Fibroblast of the aortic adventitia (primary cell): ENCODE measurements at regions not wholly inside any gene's neighbourhood (a gene's known extent, or its start where the extent isn't known, plus 50 kb on each side); places are given as distances from the start of the nearest gene placed in this dataset.

ENCODE experiments used
- DNase-seq: peaks from one replicate; pipeline ENCODE4 v3.0.0-alpha.2; 2010; ENCODE audit warnings: low read depth
- H3K4me3 ChIP-seq: 2 replicates; pipeline ENCODE4 v1.5.1; 2011; ENCODE audit warnings: low read depth, mild to moderate bottlenecking, control low read depth, low read length, moderate library complexity
- TF ChIP-seq, protein P1 (sequence below): IDR thresholded peaks from 2 replicates; pipeline ENCODE4 v1.5.1; 2011; ENCODE audit warnings: mild to moderate bottlenecking, low read length, control low read depth, inconsistent platforms; ENCODE audit not compliant: insufficient read depth

DNA sequence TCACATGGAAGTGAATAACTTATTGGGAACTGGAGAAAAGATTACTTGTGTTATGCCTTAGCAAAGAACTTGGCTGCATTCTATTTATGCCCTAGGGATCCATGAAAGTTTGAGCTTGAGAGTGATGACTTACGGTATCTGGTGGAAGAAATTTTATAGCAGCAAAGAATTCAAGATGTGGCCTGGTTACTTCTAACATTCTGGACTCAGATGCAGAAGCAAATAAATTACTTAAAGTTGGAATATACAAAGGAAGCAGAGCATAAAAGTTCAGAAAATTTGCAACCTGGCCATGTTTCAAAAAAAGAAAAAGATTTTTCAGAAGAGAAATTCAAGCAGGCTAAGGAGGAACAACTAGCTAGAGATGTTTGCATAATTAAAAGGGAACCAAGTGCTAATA lies 252.3 kb upstream of the WDFY3 start:
- no peak for DNase-seq
- H3K4me3 ChIP-seq, result no peak overlapping the region
- TF ChIP-seq, protein P1, sequence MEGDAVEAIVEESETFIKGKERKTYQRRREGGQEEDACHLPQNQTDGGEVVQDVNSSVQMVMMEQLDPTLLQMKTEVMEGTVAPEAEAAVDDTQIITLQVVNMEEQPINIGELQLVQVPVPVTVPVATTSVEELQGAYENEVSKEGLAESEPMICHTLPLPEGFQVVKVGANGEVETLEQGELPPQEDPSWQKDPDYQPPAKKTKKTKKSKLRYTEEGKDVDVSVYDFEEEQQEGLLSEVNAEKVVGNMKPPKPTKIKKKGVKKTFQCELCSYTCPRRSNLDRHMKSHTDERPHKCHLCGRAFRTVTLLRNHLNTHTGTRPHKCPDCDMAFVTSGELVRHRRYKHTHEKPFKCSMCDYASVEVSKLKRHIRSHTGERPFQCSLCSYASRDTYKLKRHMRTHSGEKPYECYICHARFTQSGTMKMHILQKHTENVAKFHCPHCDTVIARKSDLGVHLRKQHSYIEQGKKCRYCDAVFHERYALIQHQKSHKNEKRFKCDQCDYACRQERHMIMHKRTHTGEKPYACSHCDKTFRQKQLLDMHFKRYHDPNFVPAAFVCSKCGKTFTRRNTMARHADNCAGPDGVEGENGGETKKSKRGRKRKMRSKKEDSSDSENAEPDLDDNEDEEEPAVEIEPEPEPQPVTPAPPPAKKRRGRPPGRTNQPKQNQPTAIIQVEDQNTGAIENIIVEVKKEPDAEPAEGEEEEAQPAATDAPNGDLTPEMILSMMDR, result no peak

DNA sequence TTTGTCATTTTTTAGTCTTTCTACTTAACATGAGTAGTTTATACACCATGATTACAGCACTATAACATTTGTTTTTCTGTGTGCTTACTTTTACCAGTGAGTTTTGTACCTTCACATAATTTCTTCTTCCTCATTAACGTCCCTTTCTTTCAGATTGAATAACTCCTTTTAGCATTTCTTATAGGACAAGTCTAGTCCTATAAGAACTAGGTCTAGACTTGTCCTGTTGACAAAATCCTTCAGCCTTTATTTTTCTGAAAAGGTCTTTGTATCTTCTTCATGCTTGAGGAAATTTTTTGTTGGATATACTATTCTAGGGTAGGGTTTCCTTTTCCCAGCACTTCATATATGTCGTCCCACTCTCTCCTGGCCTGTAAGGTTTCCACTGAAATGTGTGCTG lies 253.3 kb upstream of the ARHGAP24 start:
- H3K4me3 ChIP-seq, result no peak overlapping the region
- TF ChIP-seq, protein P1, result no peak
- no peak for DNase-seq

- TF ChIP-seq, protein P1, result no peak
- H3K4me3 ChIP-seq, result no peak overlapping the region
- DNase-seq, result no peak
Measured at GRCh38 chr4:85222561-85222960, 252.4 kb upstream of the ARHGAP24 start.

GRCh38 chr4:85228264-85228663 lies 246.7 kb upstream of the ARHGAP24 start:
- no peak overlapping the region for H3K4me3 ChIP-seq
- no peak for DNase-seq
- TF ChIP-seq, protein P1, result no peak

DNA sequence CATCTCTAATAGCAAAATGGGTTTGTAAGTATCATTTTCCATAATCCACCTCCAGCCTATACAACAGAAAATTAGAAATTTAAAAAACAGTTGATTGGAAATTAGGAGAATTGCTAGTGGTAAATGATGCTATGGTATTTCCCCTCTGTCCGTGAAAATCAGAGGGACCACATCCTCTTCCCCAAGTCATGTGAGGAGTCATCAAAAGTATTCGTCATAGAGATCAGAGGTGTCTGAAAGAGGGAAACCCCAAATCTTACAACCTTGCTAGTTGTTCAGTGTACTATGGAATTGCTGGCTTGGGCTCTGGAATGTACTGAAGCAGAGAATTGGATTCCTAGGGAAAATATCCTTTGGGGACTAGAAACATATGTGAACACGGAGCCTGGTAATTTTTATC lies 241.4 kb upstream of the ARHGAP24 start:
- TF ChIP-seq, protein P1, result no peak
- no peak overlapping the region for H3K4me3 ChIP-seq
- DNase-seq, result no peak

- TF ChIP-seq, protein P1, result no peak
- DNase-seq, result no peak
- no peak overlapping the region for H3K4me3 ChIP-seq
Measured at GRCh38 chr4:85243857-85244256, 231.1 kb upstream of the ARHGAP24 start.

- no peak overlapping the region for H3K4me3 ChIP-seq
- TF ChIP-seq, protein P1, result no peak
- no peak for DNase-seq
Measured at GRCh38 chr4:85244638-85245037, 230.3 kb upstream of the ARHGAP24 start.
